ENCODE measurements at regions not wholly inside any gene's neighbourhood (a gene's known extent, or its start where the extent isn't known, plus 50 kb on each side); places are given as distances from the start of the nearest gene placed in this dataset.
"Not testable (repeated sequence)": the region's sequence is repeated elsewhere in the genome, so short reads cannot be mapped to it uniquely, and the experiment has no call there.

DNA sequence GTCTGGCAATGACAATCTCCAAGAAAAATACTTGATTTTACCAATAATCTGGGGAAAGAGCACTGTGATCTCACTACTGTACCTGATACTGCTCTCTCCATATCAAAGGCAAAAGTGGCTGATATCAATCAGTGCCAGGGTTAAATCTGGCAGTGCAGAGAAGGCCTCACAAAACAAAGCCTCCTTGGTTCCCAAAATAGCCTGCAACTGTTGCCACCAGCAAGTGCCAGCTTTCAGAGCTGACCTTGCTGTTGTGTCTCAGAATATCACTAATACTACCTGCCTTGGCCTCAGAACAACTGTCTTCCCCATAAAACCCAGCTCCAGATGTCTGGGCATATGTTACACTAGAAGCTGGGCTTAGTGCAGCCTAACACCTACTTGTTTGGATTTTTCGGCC, 738.6 kb downstream of the CDY1 start:
- not testable (repeated sequence) for H3K4me3 ChIP-seq (ENCODE audit: low read length in 2 of 2); H3K36me3 ChIP-seq (ENCODE audit: control insufficient read depth in 2 of 2, insufficient read depth in 2 of 2, low read length in 1 of 2); H3K4me1 ChIP-seq (ENCODE audit: control insufficient read depth in 2 of 2, insufficient read depth in 2 of 2, low read length in 2 of 2); H3K27me3 ChIP-seq (ENCODE audit: control insufficient read depth in 2 of 2, insufficient read depth in 1 of 2, low read length in 1 of 2); H3K27ac ChIP-seq (ENCODE audit: low read depth in 1 of 2, low read length in 1 of 2); DNase-seq (ENCODE audit: low read depth in 6 of 9, low spot score in 9 of 9); H3K9me3 ChIP-seq (ENCODE audit: control insufficient read depth in 2 of 2, insufficient read depth in 1 of 2, low read length in 1 of 2)
- WGBS: 97% methylated on average over 1 of the region's 1 CpG

DNA sequence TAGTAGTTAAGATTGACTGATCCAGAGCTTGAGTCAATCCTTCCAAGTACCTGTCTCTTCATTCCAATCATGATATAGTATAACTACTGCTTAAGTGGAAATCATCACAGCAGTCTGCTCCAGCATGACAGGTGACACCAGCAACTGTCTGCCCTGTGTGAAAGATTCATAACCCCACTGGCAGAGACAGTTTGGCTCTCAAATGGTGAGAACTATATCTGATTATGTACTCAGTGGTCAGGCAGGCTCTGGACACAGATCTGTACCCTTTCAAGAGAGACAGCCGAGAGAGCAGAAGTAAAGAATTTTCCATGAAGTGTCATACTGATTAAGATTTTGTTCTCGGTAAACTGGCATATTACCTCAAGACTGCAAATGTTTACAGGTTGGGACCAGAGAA, 741.5 kb downstream of the CDY1 start:
- not testable (repeated sequence) for H3K4me1 ChIP-seq (ENCODE audit: control insufficient read depth in 2 of 2, insufficient read depth in 2 of 2, low read length in 2 of 2); H3K9me3 ChIP-seq (ENCODE audit: control insufficient read depth in 2 of 2, insufficient read depth in 1 of 2, low read length in 1 of 2); H3K36me3 ChIP-seq (ENCODE audit: control insufficient read depth in 2 of 2, insufficient read depth in 2 of 2, low read length in 1 of 2); H3K27me3 ChIP-seq (ENCODE audit: control insufficient read depth in 2 of 2, insufficient read depth in 1 of 2, low read length in 1 of 2); H3K27ac ChIP-seq (ENCODE audit: low read depth in 1 of 2, low read length in 1 of 2); H3K4me3 ChIP-seq (ENCODE audit: low read length in 2 of 2); DNase-seq (ENCODE audit: low read depth in 6 of 9, low spot score in 9 of 9)
- 97% methylated on average over 2 of the region's 2 CpGs for WGBS

DNA sequence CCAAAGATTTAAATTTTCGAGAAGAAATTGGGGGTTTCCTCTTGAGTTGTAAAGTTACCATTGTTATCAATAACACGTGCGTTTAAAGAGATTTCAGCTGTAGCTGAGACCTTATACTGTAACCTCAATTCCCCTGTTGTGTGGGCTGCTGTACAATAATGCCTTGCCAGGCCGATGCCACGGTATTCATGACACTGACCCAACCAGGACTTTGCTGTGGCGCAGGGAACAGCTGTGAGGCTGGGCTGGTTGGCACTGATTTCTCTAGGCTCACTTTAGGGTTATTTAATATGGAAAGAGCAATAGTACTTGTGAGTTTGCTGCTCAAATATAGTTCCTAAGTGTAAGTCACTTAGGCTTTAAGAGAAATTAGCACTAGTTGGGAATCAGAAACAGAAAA, 744.2 kb downstream of the CDY1 start:
- WGBS: 78% methylated on average over 6 of the region's 6 CpGs
- H3K4me1 ChIP-seq (ENCODE audit: control insufficient read depth in 2 of 2, insufficient read depth in 2 of 2, low read length in 2 of 2); H3K9me3 ChIP-seq (ENCODE audit: control insufficient read depth in 2 of 2, insufficient read depth in 1 of 2, low read length in 1 of 2); H3K4me3 ChIP-seq (ENCODE audit: low read length in 2 of 2); H3K27ac ChIP-seq (ENCODE audit: low read depth in 1 of 2, low read length in 1 of 2); H3K36me3 ChIP-seq (ENCODE audit: control insufficient read depth in 2 of 2, insufficient read depth in 2 of 2, low read length in 1 of 2); H3K27me3 ChIP-seq (ENCODE audit: control insufficient read depth in 2 of 2, insufficient read depth in 1 of 2, low read length in 1 of 2); DNase-seq (ENCODE audit: low read depth in 6 of 9, low spot score in 9 of 9): not testable (repeated sequence)

DNA sequence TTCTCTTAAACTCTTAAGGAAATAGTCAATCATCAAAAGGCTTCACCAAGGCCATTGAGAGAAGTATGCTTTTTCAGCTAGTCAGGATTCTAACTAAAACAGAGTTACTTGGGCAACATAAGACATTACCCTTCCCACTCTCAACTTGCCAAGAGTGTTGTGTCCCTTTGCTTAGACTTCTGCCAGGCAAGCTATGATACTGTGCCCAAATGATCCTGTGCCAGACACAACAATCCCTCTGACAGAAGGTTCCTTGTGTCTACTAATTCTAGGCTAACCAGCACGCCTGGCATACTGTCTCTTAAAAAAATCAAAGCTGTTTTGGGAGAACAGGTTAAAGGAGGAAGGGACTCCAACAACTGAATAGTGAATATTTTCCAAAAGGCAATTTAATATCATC, 750.6 kb downstream of the CDY1 start:
- H3K27ac ChIP-seq (ENCODE audit: low read depth in 1 of 2, low read length in 1 of 2); DNase-seq (ENCODE audit: low read depth in 6 of 9, low spot score in 9 of 9); H3K27me3 ChIP-seq (ENCODE audit: control insufficient read depth in 2 of 2, insufficient read depth in 1 of 2, low read length in 1 of 2); H3K4me1 ChIP-seq (ENCODE audit: control insufficient read depth in 2 of 2, insufficient read depth in 2 of 2, low read length in 2 of 2); H3K9me3 ChIP-seq (ENCODE audit: control insufficient read depth in 2 of 2, insufficient read depth in 1 of 2, low read length in 1 of 2); H3K36me3 ChIP-seq (ENCODE audit: control insufficient read depth in 2 of 2, insufficient read depth in 2 of 2, low read length in 1 of 2); H3K4me3 ChIP-seq (ENCODE audit: low read length in 2 of 2): not testable (repeated sequence)
- WGBS: 31% methylated on average over 1 of the region's 1 CpG

DNA sequence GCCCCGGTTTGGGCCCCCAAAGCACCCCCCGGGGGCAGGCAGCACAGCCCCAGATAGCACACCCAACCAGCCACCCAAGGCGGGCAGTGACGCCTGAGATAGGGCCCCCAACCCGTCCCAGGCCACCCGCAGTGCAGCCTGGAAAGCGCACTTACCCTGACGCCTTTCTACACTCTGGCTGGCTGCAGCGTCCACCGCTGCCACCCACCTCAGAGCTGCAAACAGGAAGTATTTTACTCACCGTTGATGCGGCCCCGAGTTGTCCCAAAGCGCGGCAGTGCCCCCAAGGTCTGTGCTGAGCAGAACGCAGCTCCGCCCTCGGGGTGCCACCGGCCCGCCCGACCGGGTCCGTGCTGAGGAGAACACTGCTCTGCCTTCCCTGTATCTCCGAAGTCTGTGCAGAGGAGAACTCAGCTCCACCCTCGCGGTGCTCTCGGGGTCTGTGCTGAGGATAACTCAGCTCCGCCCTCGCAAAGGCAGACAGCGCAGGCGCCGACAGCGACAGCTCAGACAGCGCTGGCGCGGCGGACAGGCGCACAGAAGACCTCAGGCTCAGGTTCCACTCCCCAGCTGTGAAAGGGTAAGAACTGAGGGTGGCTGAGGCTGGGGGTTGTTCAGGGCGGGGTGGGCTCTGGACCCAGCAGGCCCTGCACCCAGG, 786.9 kb downstream of the CDY1 start:
- DNase-seq (ENCODE audit: low read depth in 6 of 9, low spot score in 9 of 9): peak in 3 of 9 donors; percentile 0 to 1 (median 1)
- Histone ChIP-seq H3K27ac (ENCODE audit: low read depth in 1 of 2, low read length in 1 of 2) (no peak overlapping the region), H3K9me3 (ENCODE audit: control insufficient read depth in 2 of 2, insufficient read depth in 1 of 2, low read length in 1 of 2) (no peaks in the 10 kb centered on the region), H3K27me3 (ENCODE audit: control insufficient read depth in 2 of 2, insufficient read depth in 1 of 2, low read length in 1 of 2) (no peaks in the 10 kb centered on the region), H3K36me3 (ENCODE audit: control insufficient read depth in 2 of 2, insufficient read depth in 2 of 2, low read length in 1 of 2) (no peaks in the 10 kb centered on the region), H3K4me3 (ENCODE audit: low read length in 2 of 2) (no peak overlapping the region), H3K4me1 (ENCODE audit: control insufficient read depth in 2 of 2, insufficient read depth in 2 of 2, low read length in 2 of 2) (no peaks in the 10 kb centered on the region)
- WGBS: 82% methylated on average over 39 of the region's 39 CpGs

DNA sequence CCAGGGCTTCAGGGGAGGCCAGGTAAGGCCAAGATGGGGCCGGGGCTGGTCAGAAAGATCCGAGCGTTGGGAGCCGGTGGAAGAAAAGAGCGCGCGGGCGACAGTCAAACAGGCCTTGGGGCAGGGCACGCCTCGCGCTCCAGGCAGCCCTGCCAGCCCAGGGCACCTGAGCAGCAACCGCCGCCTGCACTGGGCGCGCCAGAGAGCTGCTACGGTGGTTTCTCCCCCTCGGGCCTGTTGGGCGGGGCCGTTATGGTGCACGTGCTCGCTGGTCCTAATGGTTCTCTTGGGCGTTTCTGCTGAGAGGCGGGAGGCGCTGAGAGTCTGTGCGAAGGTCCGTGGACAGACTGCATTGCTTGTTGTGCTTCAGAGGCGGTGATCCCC, 787.4 kb downstream of the CDY1 start:
- Histone ChIP-seq H3K4me1 (ENCODE audit: control insufficient read depth in 2 of 2, insufficient read depth in 2 of 2, low read length in 2 of 2) (no peaks in the 10 kb centered on the region), H3K27me3 (ENCODE audit: control insufficient read depth in 2 of 2, insufficient read depth in 1 of 2, low read length in 1 of 2) (no peaks in the 10 kb centered on the region), H3K9me3 (ENCODE audit: control insufficient read depth in 2 of 2, insufficient read depth in 1 of 2, low read length in 1 of 2) (no peaks in the 10 kb centered on the region), H3K27ac (ENCODE audit: low read depth in 1 of 2, low read length in 1 of 2) (no peak overlapping the region), H3K36me3 (ENCODE audit: control insufficient read depth in 2 of 2, insufficient read depth in 2 of 2, low read length in 1 of 2) (no peaks in the 10 kb centered on the region), H3K4me3 (ENCODE audit: low read length in 2 of 2) (no peak overlapping the region)
- no peak for DNase-seq (ENCODE audit: low read depth in 6 of 9, low spot score in 9 of 9)
- 75% methylated on average over 27 of the region's 27 CpGs for WGBS
